ENCODE measurements at regions not wholly inside any gene's neighbourhood (a gene's known extent, or its start where the extent isn't known, plus 50 kb on each side); places are given as distances from the start of the nearest gene placed in this dataset.

GRCh38 chr4:156185514-156186055 is 231.9 kb upstream of the CTSO start:
- Mint-ChIP-seq H3K36me3 (ENCODE audit: insufficient read depth) (no peaks in the 10 kb centered on the region), H3K4me3 (ENCODE audit: low read depth) (no peak overlapping the region), H3K27me3 (no peaks in the 10 kb centered on the region), H3K4me1 (ENCODE audit: low read depth) (no peaks in the 10 kb centered on the region), H3K9me3 (ENCODE audit: low read depth) (no peaks in the 10 kb centered on the region), H3K27ac (no peak overlapping the region)
- TF ChIP-seq CTCF (IDR thresholded peaks at IDR 0.05; ENCODE audit: unreplicated experiment), result no peak
- no peak for DNase-seq (ENCODE audit: low spot score, unreplicated experiment)

GRCh38 chr4:156182269-156182668 is 228.6 kb upstream of the CTSO start:
- Mint-ChIP-seq H3K4me1 (ENCODE audit: low read depth) (no peaks in the 10 kb centered on the region), H3K36me3 (ENCODE audit: insufficient read depth) (no peaks in the 10 kb centered on the region), H3K27ac (no peak overlapping the region), H3K9me3 (ENCODE audit: low read depth) (no peaks in the 10 kb centered on the region), H3K27me3 (no peaks in the 10 kb centered on the region), H3K4me3 (ENCODE audit: low read depth) (no peak overlapping the region)
- TF ChIP-seq CTCF (IDR thresholded peaks at IDR 0.05; ENCODE audit: unreplicated experiment), result no peak
- DNase-seq (ENCODE audit: low spot score, unreplicated experiment), result no peak

GRCh38 chr4:156177941-156178340 is 224.3 kb upstream of the CTSO start:
- Mint-ChIP-seq H3K4me1 (ENCODE audit: low read depth) (no peaks in the 10 kb centered on the region), H3K27ac (no peak overlapping the region), H3K27me3 (no peaks in the 10 kb centered on the region), H3K9me3 (ENCODE audit: low read depth) (no peaks in the 10 kb centered on the region), H3K4me3 (ENCODE audit: low read depth) (no peak overlapping the region), H3K36me3 (ENCODE audit: insufficient read depth) (no peaks in the 10 kb centered on the region)
- TF ChIP-seq CTCF (IDR thresholded peaks at IDR 0.05; ENCODE audit: unreplicated experiment), result no peak
- DNase-seq (ENCODE audit: low spot score, unreplicated experiment), result no peak

GRCh38 chr4:156176896-156177295 is 223.2 kb upstream of the CTSO start:
- H3K36me3 Mint-ChIP-seq (ENCODE audit: insufficient read depth), result no peaks in the 10 kb centered on the region
- TF ChIP-seq CTCF (IDR thresholded peaks at IDR 0.05; ENCODE audit: unreplicated experiment), result no peak
- no peaks in the 10 kb centered on the region for H3K9me3 Mint-ChIP-seq (ENCODE audit: low read depth)
- H3K4me3 Mint-ChIP-seq (ENCODE audit: low read depth), result no peak overlapping the region
- no peak for DNase-seq (ENCODE audit: low spot score, unreplicated experiment)
- H3K27me3 Mint-ChIP-seq, result no peaks in the 10 kb centered on the region
- H3K4me1 Mint-ChIP-seq (ENCODE audit: low read depth), result no peaks in the 10 kb centered on the region
- no peak overlapping the region for H3K27ac Mint-ChIP-seq

GRCh38 chr4:156173937-156174336 is 220.3 kb upstream of the CTSO start:
- no peaks in the 10 kb centered on the region for H3K9me3 Mint-ChIP-seq (ENCODE audit: low read depth)

More at GRCh38 chr4:156173937-156174336, 220.3 kb upstream of the CTSO start:
- DNase-seq (ENCODE audit: low spot score, unreplicated experiment), result no peak
- H3K36me3 Mint-ChIP-seq (ENCODE audit: insufficient read depth), result no peaks in the 10 kb centered on the region
- peaks cover 3% of the 10 kb centered on the region for H3K4me1 Mint-ChIP-seq (ENCODE audit: low read depth)
- no peak overlapping the region for H3K4me3 Mint-ChIP-seq (ENCODE audit: low read depth)
- no peak overlapping the region for H3K27ac Mint-ChIP-seq
- no peaks in the 10 kb centered on the region for H3K27me3 Mint-ChIP-seq
- TF ChIP-seq CTCF (IDR thresholded peaks at IDR 0.05; ENCODE audit: unreplicated experiment), result no peak

Measured in progenitor cell of endocrine pancreas (in vitro differentiated cells).